Karpas-422 (cell line): ENCODE measurements at regions not wholly inside any gene's neighbourhood (a gene's known extent, or its start where the extent isn't known, plus 50 kb on each side); places are given as distances from the start of the nearest gene placed in this dataset.

Experiments used
- DNase-seq: peaks from one replicate; pipeline ENCODE4 v3.0.0-alpha.2; 2015
- H2AFZ ChIP-seq: fragments of 200-600 bp; sonication (generic); 2 replicates; pipeline ENCODE4 v1.6.1; 2014; ENCODE audit warnings: antibody characterized with exemption, low read length, mixed read lengths
- H3K27ac ChIP-seq: fragments of 200-600 bp; sonication (generic); 2 replicates; pipeline ENCODE4 v1.5.1; 2014; ENCODE audit warnings: mild to moderate bottlenecking, low read length, moderate library complexity
- H3K27me3 ChIP-seq: fragments of 200-600 bp; sonication (generic); 2 replicates; pipeline ENCODE4 v1.6.1; 2014; ENCODE audit warnings: low read length, mixed read lengths
- H3K36me3 ChIP-seq: fragments of 200-600 bp; sonication (generic); 2 replicates; pipeline ENCODE4 v1.6.1; 2014; ENCODE audit warnings: low read length, mixed read lengths; ENCODE audit not compliant: insufficient read depth
- H3K4me1 ChIP-seq: fragments of 200-600 bp; sonication (generic); 2 replicates; pipeline ENCODE4 v1.6.1; 2014; ENCODE audit warnings: mild to moderate bottlenecking, low read length, mixed read lengths
- H3K4me2 ChIP-seq: fragments of 200-600 bp; sonication (generic); 2 replicates; pipeline ENCODE4 v1.6.1; 2014; ENCODE audit warnings: low read length, low read depth, mild to moderate bottlenecking; ENCODE audit not compliant: poor library complexity, severe bottlenecking
- H3K4me3 ChIP-seq: fragments of 200-600 bp; sonication (generic); 2 replicates; pipeline ENCODE4 v1.5.1; 2014; ENCODE audit warnings: mild to moderate bottlenecking, antibody characterized with exemption, low read length, mixed read lengths
- H3K79me2 ChIP-seq: fragments of 200-600 bp; sonication (generic); 2 replicates; pipeline ENCODE4 v1.6.1; 2014; ENCODE audit warnings: mild to moderate bottlenecking, low read length, mixed read lengths
- H3K9ac ChIP-seq: fragments of 200-600 bp; sonication (generic); 2 replicates; pipeline ENCODE4 v1.6.0; 2014; ENCODE audit warnings: low read length
- H3K9me2 ChIP-seq: fragments of 200-600 bp; sonication (generic), shearing (Covaris generic); replicated peaks from 2 replicates; pipeline ENCODE4 v1.6.0; 2014; ENCODE audit warnings: mild to moderate bottlenecking, low read length, moderate library complexity; ENCODE audit not compliant: insufficient read depth
- H3K9me3 ChIP-seq: fragments of 300-700, 200-600 bp; sonication (generic); 2 replicates; pipeline ENCODE4 v1.6.1; 2014; ENCODE audit warnings: low read length, mixed read lengths
- H4K20me1 ChIP-seq: fragments of 200-600 bp; sonication (generic); 2 replicates; pipeline ENCODE4 v1.6.1; 2014; ENCODE audit warnings: mild to moderate bottlenecking, antibody characterized with exemption, low read length, low read depth; ENCODE audit not compliant: insufficient read depth

DNA sequence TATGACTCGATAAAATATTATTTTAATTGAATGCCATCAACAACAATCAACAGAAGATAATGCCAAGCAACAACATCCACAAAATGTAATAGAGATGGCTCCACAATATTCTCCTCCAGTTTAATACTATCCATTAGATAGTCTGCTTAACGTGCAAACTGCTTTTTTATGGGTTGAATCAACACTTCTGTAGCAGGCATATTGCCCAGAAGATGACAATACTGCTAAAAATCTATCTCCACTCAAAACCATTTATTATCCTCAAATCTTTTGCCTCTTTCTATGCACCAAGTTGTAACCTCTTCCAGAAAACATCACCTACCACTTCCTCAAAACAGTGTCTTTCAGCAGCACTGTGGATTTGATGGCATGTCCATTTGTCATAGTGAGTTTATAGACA, 295.7 kb upstream of the LMCD1 start:
- H3K4me3 ChIP-seq = no peak overlapping the region
- no peak overlapping the region for H2AFZ ChIP-seq
- H3K4me1 ChIP-seq = no peaks in the 10 kb centered on the region
- H3K36me3 ChIP-seq = no peaks in the 10 kb centered on the region
- H3K27me3 ChIP-seq = no peaks in the 10 kb centered on the region
- no peaks in the 10 kb centered on the region for H3K9me3 ChIP-seq
- H3K27ac ChIP-seq = no peak overlapping the region
- no peaks in the 10 kb centered on the region for H3K79me2 ChIP-seq
- no peak for DNase-seq
- no peaks in the 10 kb centered on the region for H4K20me1 ChIP-seq
- no peak overlapping the region for H3K9ac ChIP-seq
- no peak overlapping the region for H3K4me2 ChIP-seq
- no peaks in the 10 kb centered on the region for H3K9me2 ChIP-seq

DNA sequence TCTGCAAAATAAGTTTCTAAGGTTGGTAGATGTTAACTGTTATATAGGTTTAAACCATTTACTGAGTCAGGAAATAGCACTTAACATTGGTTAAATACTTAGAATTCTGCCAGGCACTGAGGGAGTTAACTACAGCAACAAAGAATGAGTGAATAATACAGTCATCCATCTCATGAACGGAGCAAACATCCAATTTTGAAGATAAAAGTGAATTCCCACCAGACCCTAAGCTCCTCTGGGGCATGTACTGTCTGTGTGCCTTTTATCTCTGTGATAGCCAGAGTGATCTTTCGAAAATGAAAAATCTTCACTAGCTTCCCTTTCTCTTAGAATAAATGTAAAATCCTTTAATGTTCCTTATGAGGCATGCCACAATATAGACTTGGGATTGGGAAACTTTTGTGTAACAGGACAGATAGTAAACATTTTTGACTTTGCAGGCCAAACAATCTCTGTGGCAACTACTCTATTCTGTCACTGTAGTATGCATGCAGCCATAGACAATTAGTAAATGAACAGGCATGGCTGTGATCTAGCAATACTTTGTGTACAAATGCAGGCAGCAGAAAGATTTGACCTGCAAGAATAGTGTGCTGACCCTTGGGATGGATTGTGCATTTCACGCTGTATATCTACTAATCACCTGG, 294.5 kb upstream of the LMCD1 start:
- H2AFZ ChIP-seq = no peak overlapping the region
- H3K36me3 ChIP-seq = no peaks in the 10 kb centered on the region
- H3K27me3 ChIP-seq = no peaks in the 10 kb centered on the region

DNA sequence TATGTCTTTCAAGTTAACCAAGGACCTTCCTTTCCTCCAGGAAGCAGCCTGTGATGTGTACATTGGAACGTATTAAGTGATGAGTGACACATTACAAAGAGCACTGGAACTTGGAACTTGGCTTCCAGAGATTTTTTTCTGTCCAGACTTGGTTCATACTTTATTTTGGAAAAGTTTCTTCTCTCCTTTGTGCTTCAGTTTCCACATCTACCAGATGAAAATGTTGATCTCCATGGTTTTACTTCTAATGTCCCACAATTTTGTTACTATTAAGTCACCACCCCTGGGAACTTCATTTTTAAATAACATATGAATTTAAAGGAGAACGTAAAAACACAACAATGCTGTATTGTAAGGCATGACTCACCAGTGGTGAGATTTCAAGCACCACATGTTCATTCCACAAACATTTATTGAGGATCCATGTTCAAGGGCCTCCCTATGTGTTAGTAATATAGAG, 290.7 kb upstream of the LMCD1 start:
- no peak for DNase-seq
- Histone ChIP-seq H4K20me1 (no peaks in the 10 kb centered on the region), H3K4me3 (no peak overlapping the region), H3K27me3 (no peaks in the 10 kb centered on the region), H3K4me1 (no peaks in the 10 kb centered on the region), H3K9me2 (no peaks in the 10 kb centered on the region; the same call in 1 of the 2 replicates), H3K79me2 (no peaks in the 10 kb centered on the region), H3K36me3 (no peaks in the 10 kb centered on the region), H3K9ac (no peak overlapping the region), H3K27ac (no peak overlapping the region), H3K4me2 (no peak overlapping the region), H3K9me3 (no peaks in the 10 kb centered on the region), H2AFZ (no peak overlapping the region)

More for the DNA sequence above, 294.5 kb upstream of the LMCD1 start:
- H4K20me1 ChIP-seq = no peaks in the 10 kb centered on the region
- DNase-seq = no peak
- H3K4me3 ChIP-seq = no peak overlapping the region
- no peak overlapping the region for H3K4me2 ChIP-seq
- H3K9me3 ChIP-seq = no peaks in the 10 kb centered on the region
- no peaks in the 10 kb centered on the region for H3K4me1 ChIP-seq
- H3K27ac ChIP-seq = no peak overlapping the region
- no peaks in the 10 kb centered on the region for H3K9me2 ChIP-seq
- H3K9ac ChIP-seq = no peak overlapping the region
- H3K79me2 ChIP-seq = no peaks in the 10 kb centered on the region

DNA sequence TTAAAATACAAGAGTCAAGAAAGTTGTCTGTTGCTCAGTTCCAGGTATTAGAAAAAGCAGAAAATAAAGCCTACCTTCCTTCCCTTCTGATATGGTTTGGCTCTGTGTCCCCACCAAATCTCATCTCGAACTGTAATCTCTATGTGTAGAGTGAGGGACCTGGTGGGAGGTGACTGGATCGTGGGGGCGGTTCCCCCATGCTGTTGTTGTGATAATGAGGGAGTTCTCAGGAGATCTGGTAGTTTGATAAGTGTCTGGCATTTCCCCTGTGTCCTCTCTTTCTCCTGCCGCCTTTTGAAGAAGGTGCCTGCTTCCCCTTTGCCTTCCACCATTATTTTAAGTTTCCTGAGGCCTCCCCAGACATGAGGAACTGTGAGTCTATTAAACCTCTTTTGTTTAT, 288.8 kb upstream of the LMCD1 start:
- Histone ChIP-seq H3K9me3 (no peaks in the 10 kb centered on the region), H3K9ac (no peak overlapping the region), H2AFZ (no peak overlapping the region), H4K20me1 (no peaks in the 10 kb centered on the region), H3K4me1 (no peaks in the 10 kb centered on the region), H3K9me2 (no peaks in the 10 kb centered on the region; the same call in 1 of the 2 replicates), H3K36me3 (no peaks in the 10 kb centered on the region), H3K4me3 (no peak overlapping the region), H3K4me2 (no peak overlapping the region), H3K27me3 (no peaks in the 10 kb centered on the region), H3K79me2 (no peaks in the 10 kb centered on the region), H3K27ac (no peak overlapping the region)
- DNase-seq = no peak

DNA sequence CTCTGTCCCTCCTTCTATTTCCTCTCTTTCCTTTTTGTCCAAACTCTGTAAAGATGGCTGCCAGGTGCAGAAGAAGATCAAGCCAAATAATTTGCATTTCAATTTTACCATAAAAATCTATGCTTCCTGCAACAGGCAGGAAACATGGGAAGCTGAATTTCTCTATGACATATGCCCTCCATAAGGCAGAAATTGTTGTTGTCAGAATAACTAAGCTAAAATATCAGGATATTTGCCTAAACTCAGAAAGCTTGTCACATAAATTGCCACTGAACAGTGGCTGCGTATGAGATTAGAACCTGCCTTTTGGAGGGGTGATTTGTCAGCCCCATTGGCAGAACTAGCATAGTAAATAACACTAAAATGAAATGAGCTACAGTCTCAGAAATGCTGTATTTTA, 288.3 kb upstream of the LMCD1 start:
- H3K4me1 ChIP-seq = no peaks in the 10 kb centered on the region
- H3K9me2 ChIP-seq = no peaks in the 10 kb centered on the region; the same call in 1 of the 2 replicates
- H3K27me3 ChIP-seq = no peaks in the 10 kb centered on the region
- DNase-seq = no peak
- H2AFZ ChIP-seq = no peak overlapping the region
- H4K20me1 ChIP-seq = no peaks in the 10 kb centered on the region
- no peak overlapping the region for H3K4me2 ChIP-seq
- H3K9me3 ChIP-seq = no peaks in the 10 kb centered on the region
- no peaks in the 10 kb centered on the region for H3K79me2 ChIP-seq
- H3K9ac ChIP-seq = no peak overlapping the region
- no peak overlapping the region for H3K27ac ChIP-seq
- H3K4me3 ChIP-seq = no peak overlapping the region
- H3K36me3 ChIP-seq = no peaks in the 10 kb centered on the region

DNA sequence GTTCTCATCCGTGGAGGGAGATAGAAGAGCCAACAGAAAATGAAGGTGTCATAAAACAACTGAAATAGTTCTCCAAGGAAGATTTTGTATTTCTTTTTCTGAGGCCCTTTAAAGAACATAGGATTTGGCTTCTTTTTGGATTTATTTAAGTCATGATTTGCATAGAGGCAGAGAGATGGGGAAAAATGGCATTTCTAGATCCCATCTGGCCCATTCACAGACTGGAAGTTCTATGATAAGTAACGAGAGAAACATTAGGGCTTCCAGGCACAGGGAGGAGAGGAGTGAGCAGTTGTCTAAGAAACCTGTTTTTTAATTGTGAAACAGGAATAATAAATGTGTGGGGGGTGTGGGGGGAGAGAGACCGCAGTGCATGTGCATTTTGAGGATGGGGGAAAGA, 285.8 kb upstream of the LMCD1 start:
- H3K9ac ChIP-seq = no peak overlapping the region
- H3K9me3 ChIP-seq = no peaks in the 10 kb centered on the region
- H3K36me3 ChIP-seq = no peaks in the 10 kb centered on the region
- no peak overlapping the region for H2AFZ ChIP-seq
- no peak overlapping the region for H3K4me2 ChIP-seq
- no peak for DNase-seq
- no peaks in the 10 kb centered on the region for H3K4me1 ChIP-seq
- H4K20me1 ChIP-seq = no peaks in the 10 kb centered on the region
- H3K27me3 ChIP-seq = no peaks in the 10 kb centered on the region
- no peaks in the 10 kb centered on the region for H3K79me2 ChIP-seq
- no peak overlapping the region for H3K4me3 ChIP-seq
- H3K27ac ChIP-seq = no peak overlapping the region
- no peaks in the 10 kb centered on the region; the same call in 1 of the 2 replicates for H3K9me2 ChIP-seq

DNA sequence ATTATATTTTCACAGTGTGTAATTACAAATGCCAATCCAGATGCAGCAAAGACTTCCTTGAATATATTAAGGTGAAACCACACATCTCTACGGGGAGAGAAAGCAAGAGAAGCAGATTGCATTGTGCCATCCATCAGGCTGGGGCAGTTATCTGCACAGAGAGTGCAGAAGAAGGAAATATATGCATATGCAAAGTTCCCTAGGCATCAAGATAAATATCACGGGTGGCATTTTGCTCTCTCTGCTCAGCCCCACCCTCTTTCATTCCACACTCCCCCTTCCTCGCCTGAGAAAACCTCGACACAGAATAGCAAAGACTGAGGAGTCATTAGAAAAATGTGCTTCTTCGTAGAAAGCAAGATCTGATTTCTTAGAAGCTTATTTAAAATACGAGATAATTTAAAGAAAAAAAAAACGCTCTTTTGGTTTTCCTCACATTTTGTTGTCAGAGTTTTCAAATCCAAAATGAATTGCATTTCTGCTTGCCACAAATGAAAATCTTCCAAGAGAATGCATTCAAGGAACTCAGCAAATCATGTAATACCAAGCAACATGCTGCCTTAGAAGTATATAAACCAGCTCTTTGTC, 283.2 kb upstream of the LMCD1 start:
- Histone ChIP-seq H3K36me3 (no peaks in the 10 kb centered on the region), H3K79me2 (no peaks in the 10 kb centered on the region), H3K4me2 (no peak overlapping the region), H2AFZ (no peak overlapping the region), H3K9me2 (no peaks in the 10 kb centered on the region; the same call in 1 of the 2 replicates), H3K4me3 (no peak overlapping the region), H4K20me1 (no peaks in the 10 kb centered on the region), H3K4me1 (no peaks in the 10 kb centered on the region), H3K9me3 (no peaks in the 10 kb centered on the region), H3K27ac (no peak overlapping the region), H3K27me3 (no peaks in the 10 kb centered on the region), H3K9ac (no peak overlapping the region)
- DNase-seq = no peak

DNA sequence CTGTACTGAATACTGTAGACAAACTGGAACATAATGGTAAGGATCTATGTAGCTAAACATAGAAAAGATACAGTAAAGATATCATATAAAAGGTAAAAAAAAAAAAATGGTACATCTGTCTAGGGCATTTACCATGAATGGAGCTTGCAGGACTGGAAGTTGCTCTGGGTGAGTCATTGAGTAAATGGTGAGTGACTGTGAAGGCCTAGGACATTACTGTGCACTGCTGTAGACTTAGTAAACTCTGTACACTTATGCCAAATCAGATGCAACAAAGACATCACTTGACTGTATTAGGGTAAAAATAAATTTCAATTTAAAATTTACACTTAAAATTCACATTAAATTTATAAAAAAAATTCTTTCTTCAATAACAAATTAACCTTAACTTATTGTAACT, 281.3 kb upstream of the LMCD1 start:
- no peak overlapping the region for H3K4me3 ChIP-seq
- no peaks in the 10 kb centered on the region for H3K9me3 ChIP-seq
- H3K36me3 ChIP-seq = no peaks in the 10 kb centered on the region
- H3K9me2 ChIP-seq = no peaks in the 10 kb centered on the region
- no peaks in the 10 kb centered on the region for H3K27me3 ChIP-seq
- DNase-seq = no peak
- H4K20me1 ChIP-seq = no peaks in the 10 kb centered on the region
- no peaks in the 10 kb centered on the region for H3K79me2 ChIP-seq
- H3K9ac ChIP-seq = no peak overlapping the region
- H3K4me1 ChIP-seq = no peaks in the 10 kb centered on the region
- H2AFZ ChIP-seq = no peak overlapping the region
- no peak overlapping the region for H3K4me2 ChIP-seq
- H3K27ac ChIP-seq = no peak overlapping the region
